Daoy (cell line): ENCODE measurements at regions not wholly inside any gene's neighbourhood (a gene's known extent, or its start where the extent isn't known, plus 50 kb on each side); places are given as distances from the start of the nearest gene placed in this dataset.
"Not testable (repeated sequence)": the region's sequence is repeated elsewhere in the genome, so short reads cannot be mapped to it uniquely, and the experiment has no call there.

Experiments used
- DNase-seq: peaks from one replicate; pipeline ENCODE4 v3.0.0-alpha.2; 2015; ENCODE audit warnings: low read depth

DNA sequence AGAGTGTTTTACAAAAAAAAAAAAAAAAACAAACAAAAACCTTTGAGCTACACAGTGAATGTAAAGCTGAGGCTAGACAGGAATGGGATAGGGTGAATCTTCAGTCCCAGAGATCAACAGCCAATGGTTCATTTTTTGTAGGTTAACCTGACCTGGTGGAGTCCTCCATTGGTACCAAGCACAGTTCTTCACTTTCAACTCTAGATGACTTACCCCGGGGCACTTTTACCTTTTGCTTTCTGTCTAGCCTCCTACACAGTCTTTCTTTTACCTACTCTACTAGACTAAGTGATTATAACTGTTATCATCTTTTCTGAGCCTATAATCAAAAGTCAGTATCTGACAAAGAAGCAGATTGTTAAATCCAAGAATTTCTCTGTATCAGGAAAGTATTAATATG lies 50.9 kb downstream of the ANXA2R start:
- no peak for DNase-seq

DNA sequence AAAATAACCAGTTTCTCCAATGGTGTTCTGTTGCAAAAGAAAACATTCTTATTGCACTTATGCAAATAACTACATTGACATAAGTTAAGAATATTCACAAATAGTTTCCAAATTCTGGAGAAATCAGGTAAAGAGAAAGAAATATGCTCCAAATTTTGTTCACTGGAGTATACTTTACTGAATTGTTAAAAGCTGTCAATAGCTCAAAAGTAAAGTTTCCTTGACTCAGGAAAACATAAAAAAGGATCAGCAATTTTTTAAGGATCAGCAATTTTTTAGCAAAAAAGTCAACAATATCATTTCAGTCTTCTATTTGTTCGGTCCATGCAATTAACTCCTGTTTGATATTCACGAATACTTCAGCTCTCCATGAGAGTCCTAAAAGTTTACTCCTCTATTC lies 51.6 kb downstream of the ANXA2R start:
- no peak for DNase-seq

DNA sequence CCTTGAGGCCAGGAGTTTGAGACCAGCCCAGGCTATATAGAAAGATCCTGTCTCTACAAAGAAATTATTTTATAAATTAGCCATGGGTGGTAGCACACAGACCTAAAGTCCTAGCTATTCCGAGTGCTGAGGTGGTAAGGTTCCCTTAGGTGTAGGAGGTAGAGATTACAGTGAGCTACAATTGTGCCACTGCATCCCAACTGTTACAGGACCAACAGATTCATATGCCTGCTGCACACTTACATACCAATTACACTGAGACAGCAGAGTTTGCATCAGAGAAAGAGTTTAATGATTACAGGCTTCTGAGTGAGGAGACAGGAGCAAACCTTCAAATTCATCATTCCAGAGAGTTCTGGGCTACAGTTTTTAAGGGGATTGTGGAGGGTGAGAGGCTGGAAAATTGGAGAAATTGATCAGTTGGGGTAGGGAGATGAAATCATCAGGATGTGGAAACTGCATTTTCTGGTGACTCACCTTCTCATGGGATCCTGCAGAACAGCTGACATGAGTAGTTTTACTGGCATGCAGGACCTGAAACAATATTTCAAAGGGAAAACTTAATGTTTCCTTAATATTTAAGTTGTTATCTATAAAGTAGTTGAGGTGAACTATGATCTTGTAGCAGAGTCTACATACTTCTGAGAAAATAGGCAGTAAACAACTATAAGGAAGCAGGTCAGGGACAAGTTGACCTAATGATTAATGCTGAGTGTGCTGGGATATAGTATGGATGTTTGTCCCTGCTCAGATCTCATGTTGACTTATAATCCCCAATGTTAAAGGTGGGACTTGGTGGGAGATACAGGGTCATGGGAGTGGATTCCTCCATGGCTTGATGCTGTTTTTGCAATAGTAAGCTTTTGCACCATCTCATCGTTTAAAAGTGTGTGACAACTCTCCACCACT lies 54.7 kb downstream of the ANXA2R start:
- DNase-seq: peak; percentile 47

DNA sequence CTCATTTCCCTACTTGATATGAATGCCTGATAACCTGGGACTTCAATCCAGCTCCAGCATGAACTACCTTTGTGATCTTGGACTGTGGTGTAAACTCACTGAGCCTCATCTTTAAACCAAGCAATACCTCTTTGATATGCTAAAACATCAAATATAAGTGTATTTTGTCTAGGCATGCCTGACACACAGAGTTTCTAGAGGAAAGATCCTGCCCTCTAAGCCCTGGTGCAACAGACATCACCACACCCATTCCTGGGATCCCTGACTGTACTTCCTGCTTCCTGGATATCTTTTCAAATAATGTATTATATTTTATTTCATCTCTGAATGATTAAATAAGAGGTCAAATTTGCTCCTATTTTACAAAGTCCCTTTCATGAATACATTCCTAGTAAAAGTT lies 55.8 kb downstream of the ANXA2R start:
- DNase-seq: no peak

DNA sequence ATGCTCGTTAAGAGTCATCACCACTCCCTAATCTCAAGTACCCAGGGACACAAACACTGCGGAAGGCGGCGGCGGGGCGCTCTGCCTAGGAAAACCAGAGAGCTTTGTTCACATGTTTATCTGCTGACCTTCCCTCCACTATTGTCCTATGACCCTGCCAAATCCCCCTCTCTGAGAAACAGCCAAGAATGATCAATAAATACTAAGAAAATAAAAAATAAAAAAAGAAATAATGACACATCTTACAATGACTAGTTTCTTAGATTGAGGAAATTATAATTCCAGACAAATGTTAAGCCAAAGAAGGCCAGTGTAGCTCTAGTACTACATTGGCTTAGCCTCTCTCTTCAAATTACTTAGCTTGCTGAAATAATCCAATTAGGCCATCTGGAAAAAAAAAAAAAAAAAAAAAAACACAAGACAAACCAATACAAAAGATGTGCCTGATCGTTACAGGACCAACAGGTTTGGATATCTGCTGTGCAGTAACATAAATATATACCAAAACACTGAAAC lies 58.0 kb downstream of the ANXA2R start:
- DNase-seq: peak; percentile 21

DNA sequence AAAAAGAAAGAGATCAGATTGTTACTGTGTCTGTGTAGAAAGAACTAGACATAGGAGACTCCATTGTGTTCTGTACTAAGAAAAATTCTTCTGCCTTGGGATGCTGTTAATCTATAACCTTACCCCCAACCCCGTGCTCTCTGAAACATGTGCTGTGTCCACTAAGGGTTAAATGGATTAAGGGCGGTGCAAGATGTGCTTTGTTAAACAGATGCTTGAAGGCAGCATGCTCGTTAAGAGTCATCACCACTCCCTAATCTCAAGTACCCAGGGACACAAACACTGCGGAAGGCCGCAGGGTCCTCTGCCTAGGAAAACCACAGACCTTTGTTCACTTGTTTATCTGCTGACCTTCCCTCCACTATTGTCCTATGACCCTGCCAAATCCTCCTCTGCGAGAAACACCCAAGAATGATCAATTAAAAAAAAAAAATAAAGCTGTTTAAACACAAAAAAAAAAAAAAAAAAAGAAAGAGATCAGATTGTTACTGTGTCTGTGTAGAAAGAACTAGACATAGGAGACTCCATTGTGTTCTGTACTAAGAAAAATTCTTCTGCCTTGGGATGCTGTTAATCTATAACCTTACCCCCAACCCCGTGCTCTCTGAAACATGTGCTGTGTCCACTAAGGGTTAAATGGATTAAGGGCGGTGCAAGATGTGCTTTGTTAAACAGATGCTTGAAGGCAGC lies 58.6 kb downstream of the ANXA2R start:
- not testable (repeated sequence) for DNase-seq

DNA sequence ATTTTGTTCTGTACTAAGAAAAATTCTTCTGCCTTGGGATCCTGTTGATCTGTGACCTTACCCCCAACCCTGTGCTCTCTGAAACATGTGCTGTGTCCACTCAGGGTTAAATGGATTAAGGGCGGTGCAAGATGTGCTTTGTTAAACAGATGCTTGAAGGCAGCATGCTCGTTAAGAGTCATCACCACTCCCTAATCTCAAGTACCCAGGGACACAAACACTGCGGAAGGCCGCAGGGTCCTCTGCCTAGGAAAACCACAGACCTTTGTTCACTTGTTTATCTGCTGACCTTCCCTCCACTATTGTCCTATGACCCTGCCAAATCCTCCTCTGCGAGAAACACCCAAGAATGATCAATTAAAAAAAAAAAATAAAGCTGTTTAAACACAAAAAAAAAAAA lies 59.1 kb downstream of the ANXA2R start:
- not testable (repeated sequence) for DNase-seq

DNA sequence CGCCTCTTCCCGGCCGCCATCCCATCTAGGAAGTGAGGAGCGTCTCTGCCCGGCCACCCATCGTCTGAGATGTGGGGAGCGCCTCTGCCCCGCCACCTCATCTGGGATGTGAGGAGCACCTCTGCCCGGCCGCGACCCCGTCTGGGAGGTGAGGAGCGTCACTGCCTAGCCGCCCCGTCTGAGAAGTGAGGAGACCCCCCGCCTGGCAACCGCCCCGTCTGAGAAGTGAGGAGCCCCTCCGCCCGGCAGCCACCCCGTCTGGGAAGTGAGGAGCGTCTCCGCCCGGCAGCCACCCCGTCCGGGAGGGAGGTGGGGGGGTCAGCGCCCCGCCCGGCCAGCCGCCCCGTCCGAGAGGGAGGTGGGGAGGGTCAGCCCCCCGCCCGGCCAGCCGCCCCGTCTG lies 59.7 kb downstream of the ANXA2R start:
- DNase-seq: not testable (repeated sequence)

DNA sequence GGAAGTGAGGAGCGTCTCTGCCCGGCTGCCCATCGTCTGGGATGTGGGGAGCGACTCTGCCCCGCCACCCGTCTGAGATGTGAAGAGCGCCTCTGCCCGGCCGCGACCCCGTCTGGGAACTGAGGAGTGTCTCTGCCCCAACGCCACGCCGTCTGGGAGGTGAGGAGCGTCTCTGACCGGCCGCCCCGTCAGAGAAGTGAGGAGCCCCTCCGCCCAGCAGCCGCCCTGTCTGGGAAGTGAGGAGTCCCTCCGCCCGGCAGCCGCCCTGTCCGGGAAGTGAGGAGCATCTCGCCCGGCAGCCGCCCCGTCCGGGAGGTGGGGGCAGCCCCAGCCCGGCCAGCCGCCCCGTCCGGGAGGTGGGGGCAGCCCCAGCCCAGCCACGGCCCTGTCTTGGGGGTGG lies 60.9 kb downstream of the ANXA2R start:
- not testable (repeated sequence) for DNase-seq

DNA sequence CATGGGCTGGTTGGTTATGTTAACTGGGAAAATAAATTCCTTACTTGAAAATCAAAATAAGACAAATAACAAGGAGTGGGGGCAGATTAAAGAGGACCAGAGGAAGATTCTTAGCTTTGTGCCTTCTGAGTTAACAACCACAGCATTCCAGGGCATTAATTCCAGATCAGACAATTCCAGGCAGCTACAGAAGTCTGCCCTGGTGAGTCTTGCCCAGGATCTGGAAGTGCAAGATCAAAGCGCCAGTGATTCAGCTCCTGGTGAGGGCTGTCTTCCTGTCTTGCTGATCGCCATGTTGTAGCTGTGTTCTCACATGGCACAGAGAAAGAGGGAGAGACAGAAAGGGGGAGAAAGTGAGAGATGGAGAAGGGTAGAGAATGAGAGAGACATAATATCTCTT lies 65.6 kb downstream of the ANXA2R start:
- DNase-seq: peak; percentile 28

DNA sequence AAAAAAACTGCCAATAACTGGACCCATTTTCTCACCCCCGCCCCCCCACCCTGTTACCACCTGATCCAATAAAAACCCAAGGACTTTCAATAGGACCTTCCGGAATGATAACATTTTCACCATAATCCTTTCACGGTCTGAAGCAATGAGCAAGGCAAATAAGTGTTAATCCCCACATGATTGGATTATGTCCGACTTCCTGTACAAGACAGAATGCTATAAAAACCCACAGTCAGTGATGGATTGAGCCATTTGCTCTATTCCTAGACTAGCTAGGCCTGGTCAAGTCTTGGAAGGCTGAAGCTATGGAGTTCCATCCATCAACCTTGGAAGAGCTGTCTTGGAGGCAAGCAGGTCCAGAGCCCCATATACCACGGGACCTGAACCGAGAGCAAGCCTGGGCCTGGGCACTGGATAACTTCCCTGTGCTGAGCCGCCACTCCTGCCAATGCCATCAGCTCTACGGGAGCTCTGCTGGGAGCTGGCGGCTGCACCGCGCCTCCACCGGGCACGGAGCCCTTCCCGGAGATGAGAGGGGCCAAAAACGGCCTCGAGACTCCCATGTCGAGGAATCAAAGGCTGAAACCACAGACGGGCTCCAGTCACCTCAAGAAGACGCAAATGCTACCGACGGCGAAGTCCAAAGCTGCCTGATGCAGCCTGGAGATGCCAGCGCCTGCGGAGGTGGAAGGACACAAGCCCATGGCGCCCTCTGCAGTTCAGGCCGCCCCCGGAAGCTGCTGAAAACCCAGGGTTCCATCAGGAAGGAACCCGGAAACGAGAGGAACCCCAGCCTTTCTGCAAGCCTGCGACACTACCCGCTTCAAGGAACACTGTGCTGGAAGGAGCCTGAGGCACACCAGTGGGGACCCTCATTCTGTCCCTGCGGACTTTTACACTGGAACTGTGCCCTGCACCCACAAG lies 69.2 kb downstream of the ANXA2R start:
- peak; percentile 29 for DNase-seq

DNA sequence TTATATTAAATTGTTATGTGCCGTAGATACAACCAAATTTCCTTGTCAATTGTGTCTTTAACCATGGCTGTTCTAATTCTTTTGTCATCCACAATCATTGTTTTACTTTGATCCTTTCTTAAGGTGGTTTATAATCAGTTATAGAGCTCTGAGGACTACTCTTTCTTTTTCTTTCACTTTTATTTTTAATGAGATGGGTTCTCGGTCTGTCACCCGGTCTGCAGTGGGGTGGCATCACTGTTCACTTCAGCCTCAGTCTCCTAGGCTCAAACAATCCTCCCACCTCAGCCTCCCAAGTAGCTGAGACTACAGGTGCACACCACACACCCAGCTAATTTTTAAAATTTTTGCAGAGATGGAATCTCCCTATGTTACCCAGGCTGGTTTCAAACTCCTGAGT lies 74.2 kb downstream of the ANXA2R start:
- DNase-seq: no peak

DNA sequence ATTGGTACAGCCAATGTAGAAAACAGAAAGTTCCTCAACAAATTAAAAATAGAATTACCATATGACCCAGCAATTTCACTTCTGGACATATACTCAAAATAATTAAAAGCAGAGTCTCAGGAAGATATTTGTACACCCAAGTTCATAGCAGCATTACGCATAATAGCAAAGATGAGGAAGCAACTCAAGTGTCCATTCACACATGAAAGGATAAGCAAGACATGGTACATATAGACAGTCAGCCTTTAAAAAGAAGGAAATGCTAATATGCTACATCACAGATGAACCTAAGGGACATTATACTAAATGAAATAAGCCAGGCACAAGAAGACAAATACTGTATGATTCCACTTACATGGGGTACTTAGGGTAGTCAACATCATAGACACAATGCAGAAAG lies 76.7 kb downstream of the ANXA2R start:
- no peak for DNase-seq

DNA sequence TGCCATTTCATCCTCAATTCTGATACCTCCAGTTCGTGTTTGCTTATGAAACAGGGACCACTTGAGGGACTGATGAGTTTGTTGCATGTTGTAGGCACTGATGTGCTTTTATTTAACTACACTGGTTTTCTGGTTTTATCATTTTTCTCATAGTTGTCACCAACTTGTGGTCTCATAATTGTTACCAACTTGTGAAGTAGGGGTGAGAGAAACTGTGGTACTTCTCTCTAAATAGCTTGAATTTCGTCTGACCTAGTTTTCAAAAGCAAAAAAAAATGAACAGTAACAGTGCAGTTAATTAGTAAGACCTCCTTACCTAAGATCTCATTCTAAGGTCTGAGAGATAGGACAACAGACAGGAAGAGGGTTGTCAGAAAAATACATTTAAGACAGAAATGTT lies 78.0 kb downstream of the ANXA2R start:
- DNase-seq: no peak

DNA sequence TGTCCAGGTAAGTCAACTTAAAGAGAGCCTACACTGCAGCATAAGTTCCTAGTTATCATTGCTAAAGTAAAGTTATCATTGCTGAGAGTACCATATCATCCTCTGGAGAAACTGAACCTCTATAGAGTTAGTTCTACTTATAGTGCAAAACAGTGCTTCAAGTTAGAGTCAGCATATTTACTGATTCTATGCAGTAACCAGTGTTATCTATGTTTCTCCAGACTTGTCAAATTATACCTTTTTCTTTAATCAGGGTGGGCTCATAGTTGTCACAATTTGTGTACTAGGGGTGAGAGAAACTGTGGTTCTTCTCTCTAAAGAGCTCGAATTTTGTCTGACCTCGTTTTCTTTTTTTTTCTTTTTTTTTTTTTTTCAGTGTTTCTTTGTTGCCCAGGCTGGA lies 79.6 kb downstream of the ANXA2R start:
- DNase-seq: no peak

DNA sequence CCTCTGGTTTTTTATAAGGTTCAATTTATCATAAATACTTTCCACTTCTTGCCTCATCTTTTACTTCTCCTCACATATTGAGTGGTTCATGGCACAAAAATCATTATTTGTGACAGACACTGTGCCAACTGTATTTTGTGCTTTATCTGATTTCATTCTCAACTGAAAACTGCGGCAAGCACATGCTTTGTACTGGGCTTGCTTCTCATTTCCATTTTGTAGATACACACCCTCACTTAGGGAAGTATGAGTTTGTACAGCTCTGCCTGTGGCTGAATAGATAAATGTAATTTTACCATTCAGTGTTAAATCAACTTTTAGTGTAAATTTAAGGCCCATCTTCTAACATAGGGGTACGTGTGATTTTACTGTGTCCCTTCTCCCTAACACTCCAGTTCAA lies 83.6 kb downstream of the ANXA2R start:
- no peak for DNase-seq

DNA sequence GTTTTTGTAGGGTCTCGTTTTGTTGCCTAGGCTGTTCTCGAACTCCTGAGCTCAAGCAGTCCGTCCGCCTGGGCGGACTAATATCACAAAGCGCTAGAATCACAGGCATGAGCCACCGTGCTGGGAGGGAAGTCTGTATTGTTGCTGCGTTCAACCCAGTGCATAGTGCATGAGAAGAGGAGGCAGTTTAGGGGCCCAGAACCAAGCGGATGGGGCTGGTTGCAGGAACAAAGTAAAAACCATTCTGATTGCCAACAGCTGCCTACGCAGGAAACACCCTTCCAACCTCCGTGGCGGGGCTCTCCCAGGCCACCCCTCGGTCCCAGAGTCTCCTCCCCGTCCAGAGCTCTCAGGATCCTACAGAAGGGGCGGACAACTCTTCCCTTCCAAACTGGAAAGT lies 87.1 kb downstream of the ANXA2R start:
- no peak for DNase-seq

DNA sequence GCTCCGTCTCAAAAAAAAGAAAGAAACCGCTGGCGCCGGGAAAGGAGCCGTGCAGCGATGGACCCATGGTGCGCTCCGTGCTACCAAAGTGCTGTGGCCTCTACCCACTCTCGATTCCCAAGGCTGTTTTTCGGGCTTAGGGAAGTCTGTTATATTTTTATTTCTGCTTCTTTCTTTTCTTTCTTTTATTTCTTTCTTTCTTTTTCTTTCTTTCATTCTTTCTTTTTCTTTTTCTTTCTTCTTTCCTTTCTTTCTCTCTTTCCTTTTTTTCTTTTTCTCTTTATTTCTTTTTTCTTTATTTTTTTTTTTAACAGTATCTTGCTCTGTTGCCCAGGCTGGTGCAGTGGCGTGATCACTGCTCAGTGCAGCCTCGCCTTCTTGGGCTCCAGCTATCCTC lies 87.5 kb downstream of the ANXA2R start:
- DNase-seq: no peak

DNA sequence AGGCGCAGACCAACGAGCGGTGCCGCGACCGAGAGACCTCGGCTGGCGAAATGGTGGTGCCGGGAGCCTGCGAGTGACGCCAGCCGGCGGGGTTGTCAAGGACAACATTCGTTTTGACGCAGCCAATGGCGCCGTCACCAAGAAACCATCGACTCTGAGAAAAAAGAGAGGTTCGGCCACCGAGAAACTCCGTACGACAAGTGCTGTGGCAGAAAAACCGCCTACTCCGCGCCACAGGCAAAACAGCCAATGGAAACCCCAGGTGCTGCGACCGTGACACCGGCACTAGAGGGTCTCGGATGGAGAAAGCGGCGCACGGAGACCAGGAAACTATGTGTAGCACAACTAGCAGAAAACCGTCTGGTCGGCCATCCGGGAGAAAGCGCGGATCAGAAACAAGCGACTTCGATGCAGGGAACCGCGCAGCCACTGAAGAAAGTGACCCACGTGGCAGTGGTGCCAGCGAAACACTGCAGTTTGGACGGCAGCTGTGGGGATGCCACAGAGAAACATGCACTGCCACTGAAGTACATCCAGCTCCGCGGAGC lies 88.8 kb downstream of the ANXA2R start:
- DNase-seq: no peak

DNA sequence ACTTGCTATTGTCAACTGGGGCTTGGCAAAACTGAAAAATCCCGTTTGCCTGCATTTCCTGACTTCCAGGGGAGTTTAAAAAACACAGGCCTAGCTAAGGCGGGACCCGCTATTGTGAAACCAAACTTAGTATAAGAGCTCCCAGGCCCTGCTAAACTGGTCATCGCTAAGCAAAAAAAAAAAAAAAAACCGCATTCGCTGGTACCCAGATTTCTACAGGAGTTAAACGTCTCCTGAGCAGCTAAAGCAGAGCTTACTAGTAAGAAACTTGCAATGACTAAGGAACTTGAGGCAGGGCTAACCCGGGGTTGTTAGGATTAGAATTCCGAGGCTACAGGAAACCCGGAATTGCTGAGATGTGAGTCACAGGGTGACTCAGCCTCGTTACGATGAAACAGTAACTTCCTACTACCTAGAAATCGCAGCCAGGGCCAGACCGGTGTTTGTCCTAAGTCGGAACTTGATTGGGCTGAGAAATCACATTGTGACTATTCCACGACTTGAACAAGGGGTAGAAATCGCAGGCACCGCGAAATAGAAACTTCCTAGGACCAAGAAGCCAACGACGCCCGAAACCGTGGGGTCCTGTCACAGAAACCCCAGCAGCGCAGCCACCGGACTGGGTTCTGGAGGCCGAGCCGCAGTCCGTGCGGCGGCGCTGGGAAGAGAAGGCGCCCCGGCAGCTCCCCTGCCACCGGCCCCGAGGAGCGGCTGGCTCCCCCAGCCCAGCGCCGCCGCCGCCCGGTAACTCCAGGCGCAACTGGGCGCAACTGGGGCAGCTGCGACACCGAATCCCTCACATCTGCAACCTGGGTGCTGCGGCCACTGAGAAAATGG lies 89.4 kb downstream of the ANXA2R start:
- peak; percentile 96 for DNase-seq

DNA sequence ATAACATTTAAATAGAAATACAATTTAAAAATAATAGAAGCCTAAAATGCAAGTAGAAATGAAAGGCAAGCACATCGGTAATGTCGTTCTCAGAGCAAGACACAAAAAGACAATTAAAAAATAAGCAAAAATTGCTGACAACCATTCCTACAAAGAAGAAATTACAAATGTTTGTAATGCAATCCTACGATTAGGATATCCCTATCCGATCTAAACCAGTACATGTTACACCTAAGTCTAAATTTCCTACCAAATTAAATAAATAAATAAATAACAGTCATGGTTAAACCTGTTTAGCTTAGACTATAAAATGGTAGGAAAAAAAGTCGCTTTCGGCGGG lies 90.0 kb downstream of the ANXA2R start:
- DNase-seq: no peak
